GM12864 (cell line): ENCODE measurements at regions not wholly inside any gene's neighbourhood (a gene's known extent, or its start where the extent isn't known, plus 50 kb on each side); places are given as distances from the start of the nearest gene placed in this dataset.

Source experiments
- DNase-seq: peaks from one replicate; pipeline ENCODE4 v3.0.0-alpha.2; 2011; ENCODE audit warnings: low read depth
- H3K4me3 ChIP-seq: 2 replicates; pipeline ENCODE4 v1.5.1; 2011; ENCODE audit warnings: mild to moderate bottlenecking, low read depth, low read length, control low read depth
- CTCF ChIP-seq: IDR thresholded peaks from 2 replicates; pipeline ENCODE4 v1.5.1; 2011; ENCODE audit warnings: low read depth, mild to moderate bottlenecking, moderate library complexity, low read length, control low read depth, inconsistent platforms; ENCODE audit errors: missing control alignments

DNA sequence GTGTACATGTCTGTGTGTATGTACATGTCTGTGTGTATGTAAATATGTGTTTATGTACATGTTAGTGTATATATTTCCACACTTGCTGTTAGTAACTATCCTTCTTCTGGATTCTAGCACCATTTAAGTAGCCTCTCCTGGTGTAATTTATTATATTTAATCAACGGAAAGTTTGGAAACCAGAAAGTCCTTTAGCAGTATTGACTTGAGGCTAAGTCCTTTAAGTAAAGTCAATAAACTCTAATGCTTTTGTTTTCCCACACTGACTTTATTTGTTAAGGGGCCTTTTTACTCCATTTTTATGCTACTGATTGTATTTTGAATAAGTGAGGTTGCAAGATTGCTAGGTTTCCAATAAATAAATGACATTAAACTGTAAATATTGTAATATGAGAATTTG is 876.4 kb upstream of the SEL1L start:
- H3K4me3 ChIP-seq = no peak overlapping the region
- no peak for DNase-seq
- TF ChIP-seq CTCF = no peak

DNA sequence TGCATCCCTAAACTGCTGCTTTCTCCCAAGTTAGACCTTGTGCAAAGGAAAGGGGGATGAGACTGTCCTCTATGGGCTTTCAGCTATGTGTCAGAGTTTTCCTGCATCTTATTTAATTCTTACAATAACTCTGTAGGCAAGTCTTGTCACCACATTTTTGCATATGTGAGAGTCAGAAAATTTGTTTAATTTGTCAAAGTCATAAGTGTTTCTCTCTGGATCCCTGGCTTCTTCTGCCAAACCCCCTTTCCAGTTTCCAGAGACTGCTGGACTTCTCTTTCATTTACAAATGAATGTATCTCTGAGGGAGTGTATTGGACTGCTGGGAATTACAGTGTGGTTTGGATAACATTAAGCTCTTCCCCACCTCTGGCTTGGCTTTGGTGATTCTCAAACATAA is 877.6 kb upstream of the SEL1L start:
- H3K4me3 ChIP-seq = no peak overlapping the region
- no peak for TF ChIP-seq CTCF
- no peak for DNase-seq

GRCh38 chr14:82412545-82412944 is 878.9 kb upstream of the SEL1L start:
- no peak for DNase-seq

GRCh38 chr14:82414853-82415539 is 881.3 kb upstream of the SEL1L start:
- no peak for DNase-seq
- no peak for TF ChIP-seq CTCF
- H3K4me3 ChIP-seq = no peak overlapping the region

More at GRCh38 chr14:82412545-82412944, 878.9 kb upstream of the SEL1L start:
- H3K4me3 ChIP-seq = no peak overlapping the region
- no peak for TF ChIP-seq CTCF

DNA sequence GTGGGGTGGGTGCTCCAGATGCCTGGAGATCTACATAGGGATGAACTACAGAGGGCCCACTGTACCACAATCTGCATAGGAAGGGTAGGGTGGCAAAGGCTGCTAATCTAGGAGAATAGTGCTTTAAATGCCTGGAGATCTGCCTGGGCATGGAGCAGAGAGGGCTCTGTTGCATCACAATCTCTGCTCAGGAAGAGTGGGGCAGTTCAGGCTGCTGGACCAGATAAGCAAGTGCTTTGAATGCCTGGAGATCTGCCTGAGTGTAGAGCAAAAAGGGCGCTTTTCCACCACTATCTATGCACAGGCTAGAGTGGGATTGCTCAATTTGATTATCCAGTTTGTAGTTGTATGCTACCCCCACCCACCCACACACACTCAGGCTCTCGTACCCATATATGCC is 886.3 kb upstream of the SEL1L start:
- DNase-seq = no peak
- H3K4me3 ChIP-seq = no peak overlapping the region
- TF ChIP-seq CTCF = no peak

GRCh38 chr14:82420871-82421270 is 887.2 kb upstream of the SEL1L start:
- no peak for TF ChIP-seq CTCF
- no peak for DNase-seq
- no peak overlapping the region for H3K4me3 ChIP-seq

DNA sequence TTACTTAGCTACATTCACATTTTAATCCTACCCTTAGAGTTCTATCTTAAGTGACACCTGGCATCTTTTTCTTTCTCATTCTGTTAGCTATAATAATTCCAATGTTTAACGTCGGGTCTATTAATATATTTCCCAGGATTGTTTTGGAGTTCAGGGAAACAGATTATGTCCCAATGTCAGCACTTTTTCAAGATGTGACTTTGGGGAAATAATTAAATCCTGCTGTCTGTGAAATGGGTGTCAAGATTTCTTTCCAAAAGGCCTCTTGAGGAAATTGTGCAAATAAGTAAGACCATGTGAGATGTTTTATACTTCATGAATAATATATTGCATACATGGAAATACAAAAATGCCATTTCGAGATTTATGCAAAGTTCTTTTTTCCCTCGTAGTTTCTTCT is 887.6 kb upstream of the SEL1L start:
- no peak overlapping the region for H3K4me3 ChIP-seq
- TF ChIP-seq CTCF = no peak
- DNase-seq = no peak
